WTC11 (cell line): ENCODE measurements at regions not wholly inside any gene's neighbourhood (a gene's known extent, or its start where the extent isn't known, plus 50 kb on each side); places are given as distances from the start of the nearest gene placed in this dataset.

ENCODE experiments used
- ATAC-seq: fragments of 200-7000 bp; cut with Tn5 transposase; 2 replicates; pipeline ENCODE4 v1.10.0; 2021; ENCODE audit warnings: mild to moderate bottlenecking, moderate library complexity
- CTCF ChIA-PET: fragments of 300-600 bp; sonication (Branson Sonifier 250); formaldehyde crosslinking; loops from one replicate; lab custom pipeline; 2021; ENCODE audit warnings: antibody characterized with exemption; lab: Charles Lee
- POLR2A ChIA-PET: fragments of 350-600 bp; sonication (Branson Sonifier 250); formaldehyde crosslinking; loops from one replicate; lab custom pipeline; 2021; ENCODE audit warnings: antibody characterized with exemption; lab: Charles Lee
- DNase-seq: peaks from one replicate; pipeline ENCODE4 v3.0.0; 2021; ENCODE audit warnings: low spot score
- H3K27ac Mint-ChIP-seq: 2 replicates; pipeline ENCODE4 v1.8.0; 2021; ENCODE audit warnings: mixed read lengths
- H3K27me3 Mint-ChIP-seq: 2 replicates; pipeline ENCODE4 v1.8.0; 2021; ENCODE audit warnings: low read depth, mild to moderate bottlenecking, moderate library complexity, mixed read lengths
- H3K36me3 Mint-ChIP-seq: 2 replicates; pipeline ENCODE4 v1.8.0; 2021; ENCODE audit warnings: mixed read lengths
- H3K4me1 Mint-ChIP-seq: 2 replicates; pipeline ENCODE4 v1.8.0; 2022; ENCODE audit warnings: mixed read lengths
- H3K4me3 Mint-ChIP-seq: 2 replicates; pipeline ENCODE4 v1.8.0; 2021; ENCODE audit warnings: mild to moderate bottlenecking, moderate library complexity, mixed read lengths
- H3K9me3 Mint-ChIP-seq: 2 replicates; pipeline ENCODE4 v1.8.0; 2021; ENCODE audit warnings: mixed read lengths
- ATF3 ChIP-seq: sonication (generic); formaldehyde crosslinking; conservative IDR thresholded peaks from 2 replicates; pipeline ENCODE4 v1.8.1; 2022; ENCODE audit warnings: mild to moderate bottlenecking, missing genetic modification reagents
- ATF6 ChIP-seq: sonication (generic); formaldehyde crosslinking; IDR thresholded peaks from 2 replicates; pipeline ENCODE4 v1.8.1; 2023; ENCODE audit warnings: mild to moderate bottlenecking, missing genetic modification reagents
- CBFB ChIP-seq: sonication (generic); formaldehyde crosslinking; IDR thresholded peaks from 2 replicates; pipeline ENCODE4 v1.8.1; 2022; ENCODE audit warnings: mild to moderate bottlenecking, low read depth, missing genetic modification reagents
- CDX4 ChIP-seq: fragments of 250-450 bp; sonication (Bioruptor Pico); IDR thresholded peaks from 2 replicates; pipeline ENCODE4 v1.9.0; 2021; ENCODE audit warnings: moderate library complexity, mild to moderate bottlenecking, inconsistent platforms, borderline replicate concordance
- CREB1 ChIP-seq: sonication (generic); formaldehyde crosslinking; IDR thresholded peaks from 2 replicates; pipeline ENCODE4 v1.8.0; 2023; ENCODE audit warnings: mild to moderate bottlenecking, missing genetic modification reagents
- CREM ChIP-seq: sonication (generic); formaldehyde crosslinking; IDR thresholded peaks from 2 replicates; pipeline ENCODE4 v1.8.1; 2022; ENCODE audit warnings: mild to moderate bottlenecking, missing genetic modification reagents, moderate library complexity
- EMX1 ChIP-seq: fragments of 250-450 bp; sonication (Bioruptor Pico); IDR thresholded peaks from 2 replicates; pipeline ENCODE4 v1.8.0; 2021; ENCODE audit warnings: mild to moderate bottlenecking
- ETV6 ChIP-seq: sonication (generic); formaldehyde crosslinking; IDR thresholded peaks from 2 replicates; pipeline ENCODE4 v1.8.1; 2022; ENCODE audit warnings: mild to moderate bottlenecking, missing genetic modification reagents
- GRHL2 ChIP-seq: fragments of 250-450 bp; sonication (Bioruptor Pico); IDR thresholded peaks from 2 replicates; pipeline ENCODE4 v1.8.0; 2022; ENCODE audit warnings: mild to moderate bottlenecking, moderate library complexity; ENCODE audit not compliant: insufficient replicate concordance, severe bottlenecking
- IRF1 ChIP-seq: sonication (generic); formaldehyde crosslinking; IDR thresholded peaks from 2 replicates; pipeline ENCODE4 v1.8.0; 2023; ENCODE audit warnings: missing genetic modification reagents
- MAX ChIP-seq: sonication (generic); formaldehyde crosslinking; IDR thresholded peaks from 2 replicates; pipeline ENCODE4 v1.8.0; 2022; ENCODE audit warnings: mild to moderate bottlenecking, missing genetic modification reagents
- MYBL2 ChIP-seq: sonication (generic); formaldehyde crosslinking; IDR thresholded peaks from 2 replicates; pipeline ENCODE4 v1.8.1; 2023; ENCODE audit warnings: mild to moderate bottlenecking, moderate library complexity, missing genetic modification reagents
- NFE2L1 ChIP-seq: sonication (generic); formaldehyde crosslinking; IDR thresholded peaks from 2 replicates; pipeline ENCODE4 v1.8.1; 2023; ENCODE audit warnings: missing genetic modification reagents
- NR2C2 ChIP-seq: sonication (generic); formaldehyde crosslinking; IDR thresholded peaks from 2 replicates; pipeline ENCODE4 v1.8.0; 2022; ENCODE audit warnings: mild to moderate bottlenecking, missing genetic modification reagents
- OVOL2 ChIP-seq: fragments of 250-450 bp; sonication (Bioruptor Pico); IDR thresholded peaks from 2 replicates; pipeline ENCODE4 v1.9.0; 2021; ENCODE audit warnings: mild to moderate bottlenecking, borderline replicate concordance
- RELA ChIP-seq: sonication (generic); formaldehyde crosslinking; IDR thresholded peaks from 2 replicates; pipeline ENCODE4 v1.8.1; 2022; ENCODE audit warnings: missing genetic modification reagents, mild to moderate bottlenecking, borderline replicate concordance
- TCF7 ChIP-seq: sonication (generic); formaldehyde crosslinking; IDR thresholded peaks from 2 replicates; pipeline ENCODE4 v1.8.0; 2022; ENCODE audit warnings: mild to moderate bottlenecking, low read depth, missing genetic modification reagents, moderate library complexity
- USF2 ChIP-seq: sonication (generic); formaldehyde crosslinking; IDR thresholded peaks from 2 replicates; pipeline ENCODE4 v1.8.1; 2023; ENCODE audit warnings: mild to moderate bottlenecking, missing genetic modification reagents, moderate library complexity
- ZNF281 ChIP-seq: sonication (generic); formaldehyde crosslinking; IDR thresholded peaks from 2 replicates; pipeline ENCODE4 v1.8.0; 2023; ENCODE audit warnings: mild to moderate bottlenecking, missing genetic modification reagents
- ZNF532 ChIP-seq: fragments of 250-450 bp; sonication (Bioruptor Pico); IDR thresholded peaks from 2 replicates; pipeline ENCODE4 v1.9.0; 2021; ENCODE audit warnings: mild to moderate bottlenecking, borderline replicate concordance
- ZNF671 ChIP-seq: fragments of 250-450 bp; sonication (Bioruptor Pico); IDR thresholded peaks from 2 replicates; pipeline ENCODE4 v1.8.0; 2021; ENCODE audit warnings: mild to moderate bottlenecking
- ZSCAN18 ChIP-seq: fragments of 250-450 bp; sonication (Bioruptor Pico); IDR thresholded peaks from 2 replicates; pipeline ENCODE4 v2.1.2; 2022; ENCODE audit warnings: mild to moderate bottlenecking, moderate library complexity

GRCh38 chr22:48592066-48592345 is 1235.7 kb downstream of the BRD1 start:
- Mint-ChIP-seq H3K27me3 (no peaks in the 10 kb centered on the region; the same call in 1 of the 2 replicates), H3K9me3 (no peaks in the 10 kb centered on the region), H3K36me3 (no peaks in the 10 kb centered on the region), H3K27ac (no peak overlapping the region), H3K4me3 (no peak overlapping the region)
- no peak for ATAC-seq
- CTCF ChIA-PET = no interaction called here
- POLR2A ChIA-PET = no interaction called here
- TF ChIP-seq MAX (no peak), CREB1 (no peak), ZNF532 (no peak), TCF7 (no peak), ZSCAN18 (CRISPR knock-in tag) (no peak)
- TF ChIP-seq, all 79 proteins: peak for 0
- DNase-seq = no peak
- H3K4me1 Mint-ChIP-seq = no peaks in the 10 kb centered on the region

- Mint-ChIP-seq H3K9me3 (no peaks in the 10 kb centered on the region), H3K36me3 (no peaks in the 10 kb centered on the region), H3K27ac (no peak overlapping the region), H3K4me1 (no peaks in the 10 kb centered on the region)
- CTCF ChIA-PET = no interaction called here
- DNase-seq (no peak), ATAC-seq (no peak)
- TF ChIP-seq EMX1 (no peak), ZNF671 (CRISPR knock-in tag) (no peak), ETV6 (no peak), GRHL2 (CRISPR knock-in tag) (no peak), CDX4 (no peak), NFE2L1 (CRISPR knock-in tag) (no peak), CREM (CRISPR knock-in tag) (no peak), CBFB (CRISPR knock-in tag) (no peak), USF2 (CRISPR knock-in tag) (no peak), IRF1 (CRISPR knock-in tag) (no peak), ATF6 (CRISPR knock-in tag) (no peak), MYBL2 (no peak), ZNF281 (CRISPR knock-in tag) (no peak), RELA (no peak), NR2C2 (CRISPR knock-in tag) (no peak), OVOL2 (no peak), ATF3 (CRISPR knock-in tag) (no peak)
- TF ChIP-seq, all 79 proteins: peak for 0
- Mint-ChIP-seq H3K4me3 (no peak overlapping the region), H3K27me3 (no peaks in the 10 kb centered on the region)
- POLR2A ChIA-PET = no interaction called here
Observed at GRCh38 chr22:48591286-48592065, 1236.2 kb downstream of the BRD1 start.
